Ishikawa (cell line): ENCODE measurements at regions not wholly inside any gene's neighbourhood (a gene's known extent, or its start where the extent isn't known, plus 50 kb on each side); places are given as distances from the start of the nearest gene placed in this dataset.

Experiments used
- CEBPB ChIP-seq: IDR thresholded peaks from 2 replicates; pipeline ENCODE4 v1.6.1; 2012
- EP300 ChIP-seq: IDR thresholded peaks from 2 replicates; pipeline ENCODE4 v1.6.1; 2012; ENCODE audit warnings: borderline replicate concordance
- FOXM1 ChIP-seq: IDR thresholded peaks from 2 replicates; pipeline ENCODE4 v1.6.1; 2012; ENCODE audit warnings: low read depth, borderline replicate concordance
- RAD21 ChIP-seq: IDR thresholded peaks from 2 replicates; pipeline ENCODE4 v1.6.1; 2012; ENCODE audit warnings: low read depth
- REST ChIP-seq: IDR thresholded peaks from 2 replicates; pipeline ENCODE4 v1.6.1; 2012; ENCODE audit warnings: low read depth, mild to moderate bottlenecking
- TAF1 ChIP-seq: IDR thresholded peaks from 2 replicates; pipeline ENCODE4 v1.6.1; 2012; ENCODE audit warnings: low read depth, mild to moderate bottlenecking
- TCF12 ChIP-seq: IDR thresholded peaks from 2 replicates; pipeline ENCODE4 v1.6.1; 2012; ENCODE audit warnings: low read depth
- YY1 ChIP-seq: IDR thresholded peaks from 2 replicates; pipeline ENCODE4 v1.6.1; 2012; ENCODE audit warnings: low read depth
- ZBTB7A ChIP-seq: IDR thresholded peaks from 2 replicates; pipeline ENCODE4 v1.6.1; 2012; ENCODE audit warnings: low read depth
- TF ChIP-seq, protein P1 (sequence below): IDR thresholded peaks from 2 replicates; pipeline ENCODE4 v1.6.1; 2012

GRCh38 chr20:22223236-22223635, 361.1 kb downstream of the FOXA2 start:
- TF ChIP-seq ZBTB7A = no peak
- TF ChIP-seq CEBPB = no peak
- no peak for TF ChIP-seq EP300
- no peak for TF ChIP-seq RAD21
- no peak for TF ChIP-seq YY1
- no peak for TF ChIP-seq FOXM1
- no peak for TF ChIP-seq REST
- TF ChIP-seq TCF12 = no peak
- TF ChIP-seq, protein P1, sequence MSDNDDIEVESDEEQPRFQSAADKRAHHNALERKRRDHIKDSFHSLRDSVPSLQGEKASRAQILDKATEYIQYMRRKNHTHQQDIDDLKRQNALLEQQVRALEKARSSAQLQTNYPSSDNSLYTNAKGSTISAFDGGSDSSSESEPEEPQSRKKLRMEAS = no peak
- TF ChIP-seq TAF1 = no peak
